ENCODE measurements at regions not wholly inside any gene's neighbourhood (a gene's known extent, or its start where the extent isn't known, plus 50 kb on each side); places are given as distances from the start of the nearest gene placed in this dataset.

GRCh38 chr6:33957892-33958525, 154.2 kb upstream of the MLN start:
- Histone ChIP-seq H3K36me3 (replicated peaks in 1 of 2) (no peaks in the 10 kb centered on the region), H3K27me3 (no peaks in the 10 kb centered on the region), H3K4me3 (no peak overlapping the region), H3K27ac (no peak overlapping the region), H3K4me1 (replicated peaks in 1 of 2) (no peaks in the 10 kb centered on the region), H3K9me3 (replicated peaks in 1 of 3) (no peaks in the 10 kb centered on the region)
- intact Hi-C loops (cut with DNase I): no loop called here
- DNase-seq: no peak
- 68 to 77% (median 70%) methylated on average over 6 to 12 of the region's 12 CpGs for WGBS, 4 donors
- TF ChIP-seq POLR2A (IDR thresholded peaks at IDR 0.05) (no peak), CTCF (IDR thresholded peaks at IDR 0.05) (no peak)

GRCh38 chr6:33957131-33957891, 153.5 kb upstream of the MLN start:
- WGBS, 4 donors: 70 to 80% (median 79%) methylated on average over 10 to 12 of the region's 12 CpGs
- TF ChIP-seq POLR2A (IDR thresholded peaks at IDR 0.05): no peak
- no peak for TF ChIP-seq CTCF (IDR thresholded peaks at IDR 0.05)
- intact Hi-C loops (cut with DNase I): no loop called here

GRCh38 chr6:33956206-33956605, 152.4 kb upstream of the MLN start:
- Histone ChIP-seq H3K27me3 (no peaks in the 10 kb centered on the region), H3K27ac (no peak overlapping the region), H3K4me1 (replicated peaks in 1 of 2) (no peaks in the 10 kb centered on the region), H3K4me3 (no peak overlapping the region), H3K9me3 (replicated peaks in 1 of 3) (no peaks in the 10 kb centered on the region), H3K36me3 (replicated peaks in 1 of 2) (no peaks in the 10 kb centered on the region)
- WGBS, 4 donors: 84 to 95% (median 89%) methylated on average over 11 to 13 of the region's 13 CpGs
- DNase-seq: no peak
- TF ChIP-seq CTCF (IDR thresholded peaks at IDR 0.05): no peak
- TF ChIP-seq POLR2A (IDR thresholded peaks at IDR 0.05): no peak
- intact Hi-C loops (cut with DNase I): no loop called here

More at GRCh38 chr6:33957131-33957891, 153.5 kb upstream of the MLN start:
- DNase-seq: no peak
- no peak overlapping the region for H3K4me3 ChIP-seq
- no peak overlapping the region for H3K27ac ChIP-seq
- H3K9me3 ChIP-seq (replicated peaks in 1 of 3): no peaks in the 10 kb centered on the region
- no peaks in the 10 kb centered on the region for H3K4me1 ChIP-seq (replicated peaks in 1 of 2)
- no peaks in the 10 kb centered on the region for H3K36me3 ChIP-seq (replicated peaks in 1 of 2)
- no peaks in the 10 kb centered on the region for H3K27me3 ChIP-seq

GRCh38 chr6:33955566-33955965, 151.8 kb upstream of the MLN start:
- WGBS, 4 donors: 69 to 100% (median 91%) methylated on average over 4 to 6 of the region's 6 CpGs
- H3K27ac ChIP-seq: no peak overlapping the region
- H3K36me3 ChIP-seq (replicated peaks in 1 of 2): no peaks in the 10 kb centered on the region
- no peaks in the 10 kb centered on the region for H3K9me3 ChIP-seq (replicated peaks in 1 of 3)
- no peak for TF ChIP-seq POLR2A (IDR thresholded peaks at IDR 0.05)
- TF ChIP-seq CTCF (IDR thresholded peaks at IDR 0.05): no peak
- H3K4me3 ChIP-seq: no peak overlapping the region
- intact Hi-C loops (cut with DNase I): no loop called here
- DNase-seq: no peak
- H3K4me1 ChIP-seq (replicated peaks in 1 of 2): no peaks in the 10 kb centered on the region
- no peaks in the 10 kb centered on the region for H3K27me3 ChIP-seq

Data from adrenal gland (tissue), 9 donors.